Upper lobe of left lung (tissue), 6 donors: ENCODE measurements at regions not wholly inside any gene's neighbourhood (a gene's known extent, or its start where the extent isn't known, plus 50 kb on each side); places are given as distances from the start of the nearest gene placed in this dataset.

Experiments used
- ATAC-seq, 2 donors: fragments of 200-7000 bp; cut with Tn5 transposase; one replicate each; pipeline ENCODE4 v1.9.1; 2022; ENCODE audit warnings: mild to moderate bottlenecking in 2 of 2, moderate library complexity in 2 of 2; ENCODE audit not compliant: low FRiP score in 2 of 2
- DNase-seq, 2 donors: peaks; one replicate each; pipeline ENCODE4 v3.0.0-alpha.2; 2019 to 2020
- H3K27ac ChIP-seq, 4 donors: fragments of 200-600 bp; sonication (generic); one replicate each; pipeline ENCODE4 v1.5.1; 2016 to 2019
- H3K27me3 ChIP-seq, 4 donors: fragments of 200-600 bp; sonication (generic); one replicate each; pipeline ENCODE4 v1.5.1; 2017 to 2019
- H3K36me3 ChIP-seq, 4 donors: fragments of 200-600 bp; sonication (generic); one replicate each; pipeline ENCODE4 v1.5.1; 2016 to 2019
- H3K4me1 ChIP-seq, 4 donors: fragments of 200-600 bp; sonication (generic); one replicate each; pipeline ENCODE4 v1.5.1; 2018 to 2019
- H3K4me3 ChIP-seq, 4 donors: fragments of 200-600 bp; sonication (generic); one replicate each; pipeline ENCODE4 v1.5.1; 2017 to 2019; ENCODE audit warnings: mild to moderate bottlenecking in 2 of 4, moderate library complexity in 1 of 4
- H3K9me3 ChIP-seq, 4 donors: fragments of 200-600 bp; sonication (generic); one replicate each; pipeline ENCODE4 v1.5.1; 2018 to 2019
- CTCF ChIP-seq, 6 experiments: fragments of 450-650 bp in 4 of 6; fragments of 200-600 bp in 2 of 6; sonication (generic) in 2 of 6; IDR thresholded peaks; one replicate each; pipeline ENCODE4 v1.5.1; 2016 to 2019; ENCODE audit warnings: antibody characterized with exemption in 6 of 6
- EP300 ChIP-seq, 4 donors: sonication (generic); formaldehyde crosslinking; IDR thresholded peaks; one replicate each; pipeline ENCODE4 v1.5.1; 2017; ENCODE audit warnings: antibody characterized with exemption in 4 of 4, control low read depth in 2 of 4
- POLR2A ChIP-seq, 4 donors: fragments of 450-650 bp; IDR thresholded peaks; one replicate each; pipeline ENCODE4 v1.5.1; 2016 to 2017; ENCODE audit warnings: antibody characterized with exemption in 4 of 4, mild to moderate bottlenecking in 2 of 4
- POLR2AphosphoS5 ChIP-seq, 2 donors: sonication (generic); formaldehyde crosslinking; IDR thresholded peaks; one replicate each; pipeline ENCODE4 v1.5.1; 2017; ENCODE audit warnings: antibody characterized with exemption in 2 of 2
- WGBS, 2 donors: methylation state at CpG; one replicate each; pipeline ENCODE4 v1.1.5; 2017 to 2018; 5-methylcytosine and 5-hydroxymethylcytosine counted together
- donor health status: DM: no; HTN: no; CAD: no; lungs with moderate emphysema.
- donor health status: DM: no; HTN: yes; CAD: no; lungs with severe emphysema.

- H3K4me3 ChIP-seq, result no peak overlapping the region
- no peak for ATAC-seq
- H3K27me3 ChIP-seq, result no peaks in the 10 kb centered on the region
- DNase-seq, result no peak
- TF ChIP-seq CTCF (IDR thresholded peaks at IDR 0.05) (no peak), POLR2A (IDR thresholded peaks at IDR 0.05) (no peak), POLR2AphosphoS5 (IDR thresholded peaks at IDR 0.05) (no peak), EP300 (IDR thresholded peaks at IDR 0.05) (peak in 2 of 4 donors; percentile 12 to 15)
- peaks cover 47 to 58% (median 54%) of the 10 kb centered on the region in 4 donors for H3K4me1 ChIP-seq
- no peaks in the 10 kb centered on the region for H3K9me3 ChIP-seq
- peak overlapping the region; percentile 59 to 81 (median 67) for H3K27ac ChIP-seq
- H3K36me3 ChIP-seq, result peaks cover 0 to 39% (median 3%) of the 10 kb centered on the region in 4 donors
- 79 to 82% methylated on average over 14 of the region's 14 CpGs for WGBS, 2 donors
Observed at GRCh38 chr20:19945732-19946670, 71.2 kb upstream of the NAA20 start.

- Histone ChIP-seq H3K36me3 (peaks cover 0 to 50% (median 3%) of the 10 kb centered on the region in 4 donors), H3K27me3 (no peaks in the 10 kb centered on the region), H3K4me1 (peaks cover 35 to 51% (median 41%) of the 10 kb centered on the region in 4 donors), H3K9me3 (no peaks in the 10 kb centered on the region), H3K27ac (peak overlapping the region; percentile 5 to 81 (median 22)), H3K4me3 (no peak overlapping the region)
- ATAC-seq (peak in 1 of 2 donors; percentile 12), DNase-seq (no peak)
- 72 to 84% methylated on average over 10 of the region's 10 CpGs for WGBS, 2 donors
- TF ChIP-seq EP300 (IDR thresholded peaks at IDR 0.05) (no peak), CTCF (IDR thresholded peaks at IDR 0.05) (no peak), POLR2AphosphoS5 (IDR thresholded peaks at IDR 0.05) (no peak)
Observed at GRCh38 chr20:19947611-19948264, 69.4 kb upstream of the NAA20 start.

- no peak for TF ChIP-seq EP300 (IDR thresholded peaks at IDR 0.05)
- no peak for TF ChIP-seq POLR2A (IDR thresholded peaks at IDR 0.05)
- no peak for TF ChIP-seq POLR2AphosphoS5 (IDR thresholded peaks at IDR 0.05)
- no peak for TF ChIP-seq CTCF (IDR thresholded peaks at IDR 0.05)
- Histone ChIP-seq H3K4me1 (peaks cover 23 to 48% (median 41%) of the 10 kb centered on the region in 4 donors), H3K27me3 (no peaks in the 10 kb centered on the region), H3K4me3 (no peak overlapping the region), H3K27ac (no peak overlapping the region), H3K36me3 (peaks cover 0 to 63% (median 3%) of the 10 kb centered on the region in 4 donors), H3K9me3 (no peaks in the 10 kb centered on the region)
- DNase-seq (no peak), ATAC-seq (no peak)
- 82 to 90% methylated on average over 10 of the region's 10 CpGs for WGBS, 2 donors
Observed at GRCh38 chr20:19949195-19949867, 67.8 kb upstream of the NAA20 start.

GRCh38 chr20:19950042-19950441 is 67.1 kb upstream of the NAA20 start:
- no peak for DNase-seq
- ATAC-seq, result no peak
- no peaks in the 10 kb centered on the region for H3K9me3 ChIP-seq
- H3K27ac ChIP-seq, result no peak overlapping the region
- H3K36me3 ChIP-seq, result peaks cover 0 to 66% (median 3%) of the 10 kb centered on the region in 4 donors
- H3K27me3 ChIP-seq, result no peaks in the 10 kb centered on the region
- WGBS, 2 donors, result 81 to 92% methylated on average over 1 to 2 of the region's 2 CpGs
- no peak overlapping the region for H3K4me3 ChIP-seq
- TF ChIP-seq POLR2A (IDR thresholded peaks at IDR 0.05), result no peak
- H3K4me1 ChIP-seq, result peaks cover 16 to 42% (median 36%) of the 10 kb centered on the region in 4 donors

GRCh38 chr20:19952392-19952791 is 64.8 kb upstream of the NAA20 start:
- ATAC-seq, result no peak
- no peaks in the 10 kb centered on the region for H3K27me3 ChIP-seq
- no peak for DNase-seq
- H3K9me3 ChIP-seq, result no peaks in the 10 kb centered on the region
- 64 to 67% methylated on average over 3 of the region's 3 CpGs for WGBS, 2 donors
- peak overlapping the region; percentile 31 to 69 (median 46) for H3K27ac ChIP-seq
- no peak for TF ChIP-seq POLR2AphosphoS5 (IDR thresholded peaks at IDR 0.05)
- TF ChIP-seq CTCF (IDR thresholded peaks at IDR 0.05), result no peak
- no peak for TF ChIP-seq POLR2A (IDR thresholded peaks at IDR 0.05)
- no peak for TF ChIP-seq EP300 (IDR thresholded peaks at IDR 0.05)
- peaks cover 4 to 82% (median 14%) of the 10 kb centered on the region in 4 donors for H3K36me3 ChIP-seq
- H3K4me1 ChIP-seq, result peaks cover 0 to 24% (median 16%) of the 10 kb centered on the region in 4 donors
- no peak overlapping the region for H3K4me3 ChIP-seq
